ENCODE measurements at regions not wholly inside any gene's neighbourhood (a gene's known extent, or its start where the extent isn't known, plus 50 kb on each side); places are given as distances from the start of the nearest gene placed in this dataset.

- TF ChIP-seq CTCF (IDR thresholded peaks at IDR 0.05; ENCODE audit: borderline replicate concordance, extremely low read depth, low read length, poor library complexity, severe bottlenecking), result no peak
- no peak for TF ChIP-seq EZH2 (IDR thresholded peaks at IDR 0.05; ENCODE audit: borderline replicate concordance, low read depth, low read length, severe bottlenecking)
These were observed 159.3 kb downstream of the ETV1 start for GRCh38 chr7:13829914-13830900.

All from DND-41 (cell line).